GM12878 (cell line): ENCODE measurements at regions not wholly inside any gene's neighbourhood (a gene's known extent, or its start where the extent isn't known, plus 50 kb on each side); places are given as distances from the start of the nearest gene placed in this dataset.

Experiments
- ATF2 ChIP-seq: IDR thresholded peaks from 2 replicates; pipeline ENCODE4 v1.6.1; 2012; ENCODE audit warnings: low read length, inconsistent platforms
- CBX3 ChIP-seq: fragments of 200-600 bp; sonication (generic); IDR thresholded peaks from 2 replicates; pipeline ENCODE4 v1.6.1; 2016; ENCODE audit warnings: low read depth, borderline replicate concordance
- CBX5 ChIP-seq: sonication (generic); IDR thresholded peaks from 2 replicates; pipeline ENCODE4 v1.6.1; 2016; ENCODE audit warnings: low read depth, moderate library complexity, mild to moderate bottlenecking, inconsistent platforms
- CTCF ChIP-seq, 3 experiments: IDR thresholded peaks in 2 of 3; conservative IDR thresholded peaks in 1 of 3; 2 replicates each; pipeline ENCODE4 v1.5.1; 2011; ENCODE audit warnings: low read depth in 3 of 3, low read length in 3 of 3, mild to moderate bottlenecking in 3 of 3, control low read depth in 2 of 3, moderate library complexity in 2 of 3, inconsistent platforms in 1 of 3, mixed read lengths in 1 of 3; ENCODE audit not compliant: control insufficient read depth in 2 of 3, insufficient read depth in 1 of 3; ENCODE audit errors: extremely low read depth in 1 of 3
- E2F4 ChIP-seq: IDR thresholded peaks from 2 replicates; pipeline ENCODE4 v1.6.1; 2012; ENCODE audit warnings: low read depth, low read length, improper control_type of control experiment
- EP300 ChIP-seq, 2 experiments: fragments of 150-350 bp in 1 of 2; IDR thresholded peaks; 2 replicates each; pipeline ENCODE4 v1.6.1; 2011 to 2012; ENCODE audit warnings: low read depth in 2 of 2, low read length in 2 of 2, borderline replicate concordance in 1 of 2, improper control_type of control experiment in 1 of 2, inconsistent platforms in 1 of 2; ENCODE audit not compliant: control insufficient read depth in 1 of 2
- EZH2 ChIP-seq: IDR thresholded peaks from 2 replicates; pipeline ENCODE4 v1.6.1; 2012; ENCODE audit warnings: low read depth, mild to moderate bottlenecking, control low read depth, inconsistent platforms, low read length, borderline replicate concordance; ENCODE audit not compliant: control insufficient read depth
- FOXK2 ChIP-seq: fragments of 450-650 bp; IDR thresholded peaks from 2 replicates; pipeline ENCODE4 v1.6.1; 2017; ENCODE audit warnings: mild to moderate bottlenecking, moderate library complexity
- HDAC2 ChIP-seq: fragments of 200-600 bp; sonication (generic); IDR thresholded peaks from 2 replicates; pipeline ENCODE4 v1.6.1; 2017
- POLR2A ChIP-seq: IDR thresholded peaks from 2 replicates; pipeline ENCODE4 v1.6.1; 2011; ENCODE audit warnings: low read depth, mild to moderate bottlenecking, low read length
- POLR2AphosphoS5 ChIP-seq: IDR thresholded peaks from 2 replicates; pipeline ENCODE4 v1.6.1; 2011; ENCODE audit warnings: mild to moderate bottlenecking, low read length, inconsistent platforms
- TAF1 ChIP-seq: IDR thresholded peaks from 2 replicates; pipeline ENCODE4 v1.6.1; 2011; ENCODE audit warnings: mild to moderate bottlenecking, low read depth, low read length, borderline replicate concordance
- YY1 ChIP-seq: IDR thresholded peaks from 2 replicates; pipeline ENCODE4 v1.6.1; 2011; ENCODE audit warnings: low read depth, mild to moderate bottlenecking, low read length
- ZBTB40 ChIP-seq: fragments of 450-650 bp; IDR thresholded peaks from 2 replicates; pipeline ENCODE4 v1.6.1; 2016; ENCODE audit warnings: mild to moderate bottlenecking, moderate library complexity, borderline replicate concordance

GRCh38 chr12:61487728-61488127 lies 772.5 kb upstream of the USP15 start:
- TF ChIP-seq POLR2A, result no peak
- no peak for TF ChIP-seq ZBTB40
- no peak for TF ChIP-seq E2F4
- TF ChIP-seq EZH2, result no peak
- TF ChIP-seq CTCF (IDR thresholded peaks at IDR 0.05 in 2 of 3, conservative IDR thresholded peaks at IDR 0.05 in 1 of 3; ENCODE audit: control insufficient read depth in 2 of 3, extremely low read depth in 1 of 3, insufficient read depth in 1 of 3, low read depth in 3 of 3, low read length in 3 of 3), result no peak
- no peak for TF ChIP-seq POLR2AphosphoS5
- TF ChIP-seq CBX3, result no peak
- no peak for TF ChIP-seq EP300 (IDR thresholded peaks at IDR 0.05; ENCODE audit: borderline replicate concordance in 1 of 2, control insufficient read depth in 1 of 2, low read depth in 2 of 2, low read length in 2 of 2)
- TF ChIP-seq TAF1, result no peak
- TF ChIP-seq HDAC2, result no peak
- TF ChIP-seq FOXK2, result no peak
- TF ChIP-seq CBX5, result no peak
- TF ChIP-seq YY1, result no peak
- no peak for TF ChIP-seq ATF2
